DMS53 treated with DMSO at 0.1 percent for 48 hours (cell line): ENCODE measurements at regions not wholly inside any gene's neighbourhood (a gene's known extent, or its start where the extent isn't known, plus 50 kb on each side); places are given as distances from the start of the nearest gene placed in this dataset.
"Not testable (repeated sequence)": the region's sequence is repeated elsewhere in the genome, so short reads cannot be mapped to it uniquely, and the experiment has no call there.

Experiments used
- DNase-seq: peaks from one replicate; lab custom pipeline; 2025; ENCODE audit not compliant: unreplicated experiment; lab: John Stamatoyannopoulos, UW

- DNase-seq = no peak
These were observed 415.4 kb downstream of the MAGEB5 start for GRCh38 chrX:26631385-26631784.

- DNase-seq = no peak
These were observed 398.0 kb downstream of the MAGEB5 start for GRCh38 chrX:26613956-26614355.

GRCh38 chrX:26606971-26607370 is 391.0 kb downstream of the MAGEB5 start:
- DNase-seq = no peak

GRCh38 chrX:26597981-26598380 is 382.0 kb downstream of the MAGEB5 start:
- no peak for DNase-seq

- DNase-seq = no peak
These were observed 374.9 kb downstream of the MAGEB5 start for GRCh38 chrX:26590849-26591248.

- DNase-seq = no peak
These were observed 370.6 kb downstream of the MAGEB5 start for GRCh38 chrX:26586570-26586969.

- no peak for DNase-seq
These were observed 365.1 kb downstream of the MAGEB5 start for GRCh38 chrX:26581091-26581490.

- no peak for DNase-seq
These were observed 364.1 kb downstream of the MAGEB5 start for GRCh38 chrX:26580021-26580420.

- no peak for DNase-seq
These were observed 358.3 kb downstream of the MAGEB5 start for GRCh38 chrX:26574234-26574633.

GRCh38 chrX:26562156-26562555 is 346.2 kb downstream of the MAGEB5 start:
- DNase-seq = no peak

- DNase-seq = no peak
These were observed 343.9 kb downstream of the MAGEB5 start for GRCh38 chrX:26559855-26560254.

- peak; percentile 37 for DNase-seq
These were observed 342.9 kb downstream of the MAGEB5 start for GRCh38 chrX:26558719-26559386.

GRCh38 chrX:26557691-26558321 is 341.8 kb downstream of the MAGEB5 start:
- peak; percentile 31 for DNase-seq

- DNase-seq = not testable (repeated sequence)
These were observed 309.8 kb downstream of the MAGEB5 start for GRCh38 chrX:26525768-26526167.

GRCh38 chrX:26522501-26522900 is 306.5 kb downstream of the MAGEB5 start:
- DNase-seq = no peak

- no peak for DNase-seq
These were observed 295.8 kb downstream of the MAGEB5 start for GRCh38 chrX:26511589-26512363.

- no peak for DNase-seq
These were observed 255.0 kb downstream of the MAGEB5 start for GRCh38 chrX:26470941-26471340.

GRCh38 chrX:26466387-26466786 is 250.4 kb downstream of the MAGEB5 start:
- no peak for DNase-seq

- no peak for DNase-seq
These were observed 229.3 kb downstream of the MAGEB5 start for GRCh38 chrX:26445288-26445687.

GRCh38 chrX:26444417-26444816 is 228.4 kb downstream of the MAGEB5 start:
- not testable (repeated sequence) for DNase-seq

GRCh38 chrX:26442340-26442739 is 226.4 kb downstream of the MAGEB5 start:
- DNase-seq = peak; percentile 27

- DNase-seq = no peak
These were observed 198.6 kb downstream of the MAGEB5 start for GRCh38 chrX:26414534-26414933.
